DMS 273 (cell line): ENCODE measurements at regions not wholly inside any gene's neighbourhood (a gene's known extent, or its start where the extent isn't known, plus 50 kb on each side); places are given as distances from the start of the nearest gene placed in this dataset.
"Not testable (repeated sequence)": the region's sequence is repeated elsewhere in the genome, so short reads cannot be mapped to it uniquely, and the experiment has no call there.

ENCODE experiments used
- DNase-seq: peaks from one replicate; lab custom pipeline; 2025; ENCODE audit not compliant: unreplicated experiment; lab: John Stamatoyannopoulos, UW

- no peak for DNase-seq
Measured at GRCh38 chr3:166118049-166118448, 280.8 kb upstream of the BCHE start.

GRCh38 chr3:166114448-166114847, 277.2 kb upstream of the BCHE start:
- no peak for DNase-seq

GRCh38 chr3:166111562-166111961, 274.3 kb upstream of the BCHE start:
- DNase-seq, result no peak

- no peak for DNase-seq
Measured at GRCh38 chr3:166110102-166110501, 272.9 kb upstream of the BCHE start.

- no peak for DNase-seq
Measured at GRCh38 chr3:166104938-166105337, 267.7 kb upstream of the BCHE start.

GRCh38 chr3:166100730-166101129, 263.5 kb upstream of the BCHE start:
- DNase-seq, result no peak

- DNase-seq, result no peak
Measured at GRCh38 chr3:166089575-166089974, 252.4 kb upstream of the BCHE start.

- DNase-seq, result no peak
Measured at GRCh38 chr3:166085164-166085856, 248.1 kb upstream of the BCHE start.

- DNase-seq, result no peak
Measured at GRCh38 chr3:166080096-166080495, 242.9 kb upstream of the BCHE start.

- no peak for DNase-seq
Measured at GRCh38 chr3:166071831-166072230, 234.6 kb upstream of the BCHE start.

GRCh38 chr3:166064476-166064875, 227.3 kb upstream of the BCHE start:
- no peak for DNase-seq

GRCh38 chr3:166060789-166061479, 223.7 kb upstream of the BCHE start:
- peak; percentile 36 for DNase-seq

GRCh38 chr3:166052440-166052839, 215.2 kb upstream of the BCHE start:
- DNase-seq, result peak; percentile 16

- no peak for DNase-seq
Measured at GRCh38 chr3:166029507-166029906, 192.3 kb upstream of the BCHE start.

- peak; percentile 80 for DNase-seq
Measured at GRCh38 chr3:166013073-166013679, 176.0 kb upstream of the BCHE start.

- DNase-seq, result no peak
Measured at GRCh38 chr3:166011771-166012170, 174.5 kb upstream of the BCHE start.

- DNase-seq, result no peak
Measured at GRCh38 chr3:166005126-166005525, 167.9 kb upstream of the BCHE start.

- no peak for DNase-seq
Measured at GRCh38 chr3:165994293-165994692, 157.1 kb upstream of the BCHE start.

GRCh38 chr3:165984589-165984988, 147.4 kb upstream of the BCHE start:
- no peak for DNase-seq

- no peak for DNase-seq
Measured at GRCh38 chr3:165983284-165983683, 146.1 kb upstream of the BCHE start.

- DNase-seq, result no peak
Measured at GRCh38 chr3:165981318-165981717, 144.1 kb upstream of the BCHE start.

- not testable (repeated sequence) for DNase-seq
Measured at GRCh38 chr3:165960825-165961224, 123.6 kb upstream of the BCHE start.
